ENCODE measurements at regions not wholly inside any gene's neighbourhood (a gene's known extent, or its start where the extent isn't known, plus 50 kb on each side); places are given as distances from the start of the nearest gene placed in this dataset.

DNA sequence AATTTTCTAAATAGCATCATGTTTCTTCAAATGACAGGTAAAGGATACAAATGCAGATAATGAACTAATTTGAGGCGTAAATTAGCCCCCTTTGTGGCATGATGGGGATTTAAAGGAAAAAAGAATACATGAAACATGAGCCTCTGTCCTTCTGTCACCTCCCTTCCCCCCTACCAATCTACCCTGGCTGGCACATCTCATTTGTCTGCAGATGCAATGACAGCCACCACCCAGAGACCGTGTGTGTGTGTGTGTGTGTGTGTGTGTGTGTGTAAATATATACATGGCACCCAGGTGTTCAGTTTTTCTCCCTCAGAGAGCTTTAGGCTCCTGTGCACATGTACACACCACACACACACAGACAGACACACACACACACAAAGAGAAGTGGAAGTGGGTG lies 451.1 kb downstream of the RWDD3 start:
- peak; percentile 58 to 79 for DNase-seq

GRCh38 chr1:95686217-95686616 lies 452.2 kb downstream of the RWDD3 start:
- no peak for DNase-seq

GRCh38 chr1:95699149-95699953 lies 465.3 kb downstream of the RWDD3 start:
- no peak for DNase-seq

DNA sequence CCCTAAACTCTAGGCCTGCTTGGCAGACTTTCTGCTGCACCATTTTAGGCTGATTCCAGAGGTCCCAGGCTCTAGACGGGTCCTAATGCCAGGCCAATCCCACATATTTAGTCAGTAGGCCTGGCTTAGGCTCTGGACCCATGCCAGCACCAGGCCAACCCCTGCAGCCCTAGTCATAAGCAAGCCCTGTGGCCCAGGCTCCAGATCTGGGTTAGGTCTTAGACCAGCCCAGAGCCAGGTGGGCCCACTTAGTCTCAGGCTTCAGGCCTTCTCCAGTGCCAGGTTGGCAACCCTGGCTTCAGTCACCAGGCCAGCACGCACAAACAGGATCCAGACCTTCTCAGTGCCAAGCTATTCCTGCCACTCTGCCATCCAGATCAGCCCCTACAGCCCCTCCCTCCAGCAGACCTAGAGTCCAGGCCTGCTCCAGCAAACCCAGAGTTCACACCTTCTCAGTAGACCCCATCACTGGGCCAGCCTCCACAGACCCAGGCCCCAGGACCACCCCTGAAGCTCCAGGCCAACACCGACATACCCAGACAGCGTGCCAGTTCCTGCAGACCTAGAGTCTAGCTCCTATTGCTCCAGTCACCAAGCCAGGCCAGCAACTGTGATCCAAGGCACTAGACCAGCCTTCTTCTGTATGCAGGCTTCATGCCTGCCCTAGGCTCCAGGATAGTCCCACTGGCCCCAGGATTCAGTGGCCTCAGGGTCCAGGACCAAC lies 467.6 kb downstream of the RWDD3 start:
- DNase-seq, result no peak

DNA sequence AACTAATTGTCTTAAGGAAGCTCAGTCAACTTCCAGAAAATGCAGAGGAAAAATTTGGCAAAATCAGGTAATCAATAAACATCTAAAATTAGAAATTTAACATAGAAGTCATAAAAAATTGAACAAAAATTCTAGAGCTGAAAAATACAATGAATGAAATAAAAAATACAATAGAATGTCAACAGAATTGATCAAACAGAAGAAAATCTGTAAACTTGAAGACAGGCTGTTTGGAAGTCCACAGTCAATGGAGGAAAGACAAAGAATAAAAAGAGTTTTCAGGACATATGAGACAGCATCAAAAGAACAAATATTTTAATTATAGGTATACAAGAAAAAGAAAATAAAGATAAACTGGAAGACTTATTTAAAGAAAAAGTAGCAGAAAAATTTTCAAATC lies 469.0 kb downstream of the RWDD3 start:
- DNase-seq, result no peak

DNA sequence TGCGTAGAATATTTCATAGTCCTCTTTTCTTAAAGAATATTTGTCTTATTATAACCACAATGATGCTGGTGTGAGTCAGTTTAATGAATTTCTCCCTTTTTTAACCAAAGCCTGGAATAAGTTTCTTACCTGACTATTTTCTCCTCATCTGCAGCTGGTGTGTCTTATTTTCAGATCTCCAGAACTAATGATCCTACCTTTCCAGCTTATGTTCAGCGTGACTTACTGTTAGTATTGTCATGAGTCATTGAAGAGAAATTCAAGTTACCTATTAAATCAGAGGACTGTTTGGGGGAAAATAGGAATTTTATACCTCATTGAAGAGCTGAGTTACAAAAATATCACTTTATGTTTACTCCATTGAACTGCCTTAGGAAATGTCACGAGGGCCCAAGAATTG lies 482.1 kb downstream of the RWDD3 start:
- DNase-seq, result no peak

DNA sequence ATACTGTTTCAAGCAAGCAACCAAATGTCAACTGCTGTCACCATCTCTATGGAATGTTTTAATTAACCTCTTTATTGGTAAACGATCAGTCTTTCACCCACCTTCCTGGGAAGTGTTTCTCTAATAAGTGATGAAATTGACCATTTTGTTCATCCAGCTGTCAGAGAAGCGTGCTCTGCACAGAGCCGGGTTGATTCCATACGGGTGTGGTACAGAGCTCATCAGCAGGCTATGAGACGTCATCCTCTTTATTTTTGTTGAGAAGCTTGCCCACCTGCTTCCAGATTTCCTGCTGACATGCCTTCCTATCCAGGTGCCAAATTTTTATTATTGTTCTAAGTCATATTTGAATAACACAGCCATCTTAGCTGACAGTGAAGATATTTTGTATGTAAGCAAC lies 482.5 kb downstream of the RWDD3 start:
- DNase-seq, result no peak

- no peak for DNase-seq
These were observed 489.3 kb downstream of the RWDD3 start for GRCh38 chr1:95723346-95723745.

DNA sequence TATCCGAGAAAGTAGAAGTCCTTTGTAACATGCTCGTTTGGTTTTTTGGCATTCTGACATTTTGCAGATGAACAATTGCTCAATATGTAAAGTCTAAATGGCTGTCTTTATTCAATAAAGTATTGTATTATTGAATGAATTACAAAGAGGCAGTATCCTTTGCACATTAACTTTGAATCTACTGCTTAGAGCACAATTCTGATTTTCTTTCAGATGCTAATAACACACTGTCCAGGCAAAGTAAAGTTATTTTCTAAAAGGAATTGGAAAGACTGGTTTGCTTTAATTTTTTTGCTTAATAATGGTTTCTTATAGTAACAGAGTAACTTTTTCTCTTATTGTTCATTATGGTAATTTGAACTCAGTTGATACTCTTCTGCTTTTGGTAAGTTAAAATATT lies 494.8 kb downstream of the RWDD3 start:
- no peak for DNase-seq

GRCh38 chr1:95730986-95731385 lies 497.0 kb downstream of the RWDD3 start:
- DNase-seq, result peak in 1 of 2 experiments; percentile 6

GRCh38 chr1:95731466-95731865 lies 497.5 kb downstream of the RWDD3 start:
- no peak for DNase-seq

DNA sequence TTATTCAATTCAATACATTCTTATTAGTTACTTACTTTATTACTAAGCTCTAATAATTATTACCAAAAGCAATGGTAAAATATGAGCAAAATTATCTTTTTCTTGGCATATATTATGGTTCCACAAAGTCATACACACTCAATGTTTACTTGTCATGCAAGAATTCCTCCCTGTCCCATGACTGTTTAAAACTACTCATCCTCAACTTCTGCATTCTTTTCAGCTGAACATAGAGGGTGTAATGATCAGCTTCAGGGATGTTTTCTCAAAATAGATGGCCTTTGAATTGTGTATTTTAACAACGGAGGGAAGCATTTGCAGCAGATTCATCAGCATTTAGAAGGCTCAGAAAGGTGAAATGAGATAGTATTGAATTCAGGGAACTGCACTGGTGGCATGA lies 499.0 kb downstream of the RWDD3 start:
- no peak for DNase-seq

DNA sequence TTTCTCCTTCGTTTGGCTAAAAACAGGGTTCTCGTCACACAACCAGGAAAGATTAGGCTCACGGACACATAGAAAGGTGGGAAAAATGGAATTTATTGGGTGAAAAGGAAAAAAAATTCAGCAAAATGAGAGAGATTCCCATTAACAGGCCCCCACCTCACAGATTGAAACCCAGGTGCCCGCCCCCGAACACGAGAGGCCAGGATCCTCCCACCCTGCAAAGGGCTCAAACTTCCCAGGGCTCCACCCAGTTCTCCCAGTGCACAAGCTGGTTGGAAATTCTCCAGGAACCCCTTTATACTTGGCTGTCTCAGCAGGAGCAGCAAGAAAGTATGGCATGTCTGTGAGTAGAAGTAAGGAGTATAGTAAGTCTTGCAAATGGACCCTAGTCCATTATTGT lies 499.7 kb downstream of the RWDD3 start:
- DNase-seq, result no peak

DNA sequence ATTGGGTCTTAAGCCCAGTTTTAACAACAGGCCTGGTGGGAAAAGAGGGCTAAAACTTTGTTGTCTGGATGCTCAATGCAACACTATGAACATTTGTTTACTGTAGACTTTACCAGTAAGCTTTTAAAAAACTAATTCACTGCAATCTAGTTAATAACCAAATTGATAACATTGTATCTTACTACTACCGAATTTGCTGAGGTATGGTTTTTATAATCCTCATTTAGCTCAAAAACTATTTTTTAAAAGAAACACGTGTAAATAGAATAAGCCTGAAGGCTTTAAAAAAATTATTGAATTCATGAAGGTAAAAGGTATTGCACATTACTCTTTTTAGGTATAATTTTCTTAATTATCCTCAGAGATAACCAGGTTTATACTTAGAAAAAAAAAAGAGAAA lies 500.6 kb downstream of the RWDD3 start:
- DNase-seq, result no peak

GRCh38 chr1:95742591-95743089 lies 508.6 kb downstream of the RWDD3 start:
- no peak for DNase-seq

DNA sequence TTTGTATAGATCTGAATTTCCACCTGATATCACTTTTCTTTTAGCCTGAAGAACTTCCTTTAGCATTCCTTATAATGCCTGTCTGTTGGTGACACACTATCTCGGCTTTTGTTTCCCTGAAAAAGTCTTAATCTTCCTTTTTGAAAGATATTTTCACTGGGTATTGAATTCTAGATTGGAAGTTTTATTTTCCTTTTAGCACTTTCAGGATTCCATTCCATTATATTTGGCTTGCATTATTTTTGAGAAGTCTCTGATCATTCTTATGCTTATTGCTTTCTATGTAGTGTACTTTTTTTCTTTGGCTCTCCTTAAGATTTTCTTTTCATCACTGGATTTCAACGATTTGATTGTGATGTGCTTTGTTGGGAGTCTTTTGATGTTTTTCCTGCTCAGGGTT lies 510.7 kb downstream of the RWDD3 start:
- DNase-seq, result no peak

DNA sequence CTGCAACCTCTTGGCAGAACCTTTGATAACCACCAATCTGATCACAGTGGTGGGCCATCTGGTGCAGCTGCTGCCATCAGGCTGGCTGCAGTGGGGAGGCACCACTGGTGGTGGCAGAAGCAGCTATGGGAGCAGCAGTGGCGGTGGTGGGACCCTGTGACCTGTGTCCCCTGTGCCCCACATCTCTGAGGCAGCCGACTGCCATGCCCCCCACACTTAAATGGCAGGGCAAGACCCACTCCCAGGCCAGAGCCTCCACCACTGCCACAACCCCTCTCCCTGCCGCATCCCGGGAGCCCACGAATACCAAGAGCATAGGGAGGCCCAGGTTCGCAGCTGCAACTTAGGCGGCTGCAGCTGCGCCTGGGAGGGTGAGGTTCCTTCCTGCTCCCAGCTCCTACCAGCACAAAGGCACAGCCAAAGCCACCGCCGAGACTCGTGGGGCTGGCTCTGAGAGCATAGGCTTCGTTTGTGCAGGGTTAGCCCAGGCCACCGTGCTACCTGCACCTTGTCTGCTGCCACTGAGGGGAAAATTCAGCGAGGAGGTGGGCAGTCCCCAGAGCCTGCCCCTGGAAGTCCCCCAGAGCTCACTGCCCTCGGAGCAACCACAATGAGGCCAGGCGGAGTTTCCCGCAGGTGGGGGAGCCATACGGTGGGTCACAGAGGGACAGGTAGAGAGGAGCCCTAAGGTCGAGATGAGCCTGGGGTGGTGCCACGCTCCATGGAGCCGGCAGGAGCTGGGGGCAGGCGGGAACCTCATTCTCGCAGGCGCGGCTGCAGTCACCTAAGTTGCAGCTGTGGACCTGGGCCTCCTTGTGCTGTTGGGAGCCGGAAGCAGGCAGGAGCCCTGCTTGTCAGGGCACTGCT lies 518.7 kb downstream of the RWDD3 start:
- DNase-seq, result no peak

- no peak for DNase-seq
These were observed 519.5 kb downstream of the RWDD3 start for GRCh38 chr1:95753382-95754016.

DNA sequence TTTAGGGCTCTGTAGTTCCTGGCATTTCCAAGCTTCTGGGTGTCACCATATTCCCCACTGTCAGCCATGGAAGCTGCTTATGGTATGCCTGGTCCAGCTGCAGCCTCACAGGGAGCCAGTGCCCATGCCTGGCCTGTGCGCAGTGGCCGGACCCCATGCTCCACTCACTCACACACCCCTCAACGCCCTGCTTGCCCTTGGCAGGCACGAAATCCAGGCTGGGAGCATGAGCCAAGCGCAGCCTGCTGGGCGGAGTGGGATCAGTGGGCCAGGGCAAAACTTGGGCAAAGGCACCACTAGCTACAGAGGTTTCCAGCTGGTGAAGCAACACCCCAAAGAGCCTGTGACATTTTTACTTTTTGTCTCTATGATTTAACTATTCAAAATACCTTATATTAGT lies 520.4 kb downstream of the RWDD3 start:
- no peak for DNase-seq

DNA sequence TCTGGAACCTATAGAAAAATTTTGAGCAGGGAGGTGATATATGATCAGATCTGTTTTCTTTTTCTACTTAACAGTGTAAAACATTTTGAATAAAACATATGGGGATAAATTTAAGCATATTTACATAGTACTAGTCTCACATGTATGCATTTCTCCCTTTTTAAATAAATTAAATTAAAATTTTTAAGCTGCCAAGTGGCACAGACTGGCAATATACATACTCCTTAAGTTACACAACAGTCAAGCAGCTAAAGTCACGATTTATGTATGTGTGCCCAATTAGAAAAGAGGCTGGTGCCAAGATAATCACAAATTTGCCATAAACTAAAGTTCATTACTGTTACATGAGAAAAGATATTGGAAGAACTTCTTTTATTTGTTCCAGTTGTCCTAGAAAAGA lies 532.0 kb downstream of the RWDD3 start:
- DNase-seq, result no peak

DNA sequence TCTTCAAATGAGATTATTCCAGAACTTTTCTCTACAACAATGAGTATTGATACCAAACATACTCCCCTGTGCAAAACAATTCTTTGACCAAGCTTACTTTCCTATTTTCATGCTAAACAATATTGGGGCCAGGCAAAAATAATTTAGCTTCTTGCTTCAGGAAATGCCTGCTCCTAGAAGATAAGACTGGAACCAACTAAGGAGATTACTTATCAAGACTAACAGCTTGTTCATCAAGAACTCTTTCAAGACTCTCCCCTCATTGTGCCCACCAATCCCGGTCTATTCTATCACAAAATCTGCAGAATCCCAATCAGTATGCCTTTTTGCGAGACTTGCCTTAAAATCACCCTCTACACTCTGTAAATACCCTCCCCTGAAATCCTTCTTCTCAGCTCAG lies 536.6 kb downstream of the RWDD3 start:
- no peak for DNase-seq

DNA sequence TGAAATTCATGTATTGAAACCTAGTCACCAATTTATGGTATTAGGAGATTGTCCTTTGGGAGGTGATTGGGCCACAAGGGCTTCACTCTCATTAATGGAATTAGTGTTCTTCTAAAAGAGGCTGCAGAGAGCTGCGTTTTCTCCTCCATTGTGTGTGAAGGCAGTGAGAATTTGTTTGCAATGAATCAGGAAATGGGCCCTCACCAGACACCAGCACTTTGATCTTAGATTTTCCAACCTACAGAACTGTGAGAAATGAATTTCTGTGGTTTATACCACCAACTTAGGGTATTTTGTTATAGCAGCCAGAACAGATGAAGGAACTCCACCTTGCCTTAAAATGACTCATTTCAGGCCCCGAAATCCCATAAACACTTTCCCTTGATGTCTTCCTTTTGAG lies 544.2 kb downstream of the RWDD3 start:
- no peak for DNase-seq

- no peak for DNase-seq
These were observed 546.8 kb downstream of the RWDD3 start for GRCh38 chr1:95780836-95781235.

Measured in NCI-H2081 (cell line).